ENCODE measurements at regions not wholly inside any gene's neighbourhood (a gene's known extent, or its start where the extent isn't known, plus 50 kb on each side); places are given as distances from the start of the nearest gene placed in this dataset.
"Not testable (repeated sequence)": the region's sequence is repeated elsewhere in the genome, so short reads cannot be mapped to it uniquely, and the experiment has no call there.

DNA sequence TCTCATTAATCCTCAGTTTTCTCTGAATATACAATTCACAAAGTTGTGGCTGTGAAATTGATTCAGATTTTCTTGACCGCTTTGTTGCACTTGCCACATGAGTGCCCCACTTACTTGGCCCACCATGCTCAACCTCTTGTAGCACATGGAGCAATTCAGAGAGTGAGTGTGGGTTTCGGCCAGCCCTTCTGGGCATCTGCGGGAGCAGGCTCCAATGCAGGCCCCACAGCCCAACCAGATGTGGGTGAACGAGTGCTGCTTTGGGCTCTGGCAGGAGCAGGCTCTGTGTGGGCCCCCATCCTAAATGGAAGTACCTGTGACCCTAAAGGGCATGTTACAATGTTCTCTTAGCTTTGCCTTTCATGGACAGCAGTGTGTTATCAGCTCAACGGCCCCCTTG is 2338.6 kb downstream of the LRRC4C start:
- DNase-seq: no peak

DNA sequence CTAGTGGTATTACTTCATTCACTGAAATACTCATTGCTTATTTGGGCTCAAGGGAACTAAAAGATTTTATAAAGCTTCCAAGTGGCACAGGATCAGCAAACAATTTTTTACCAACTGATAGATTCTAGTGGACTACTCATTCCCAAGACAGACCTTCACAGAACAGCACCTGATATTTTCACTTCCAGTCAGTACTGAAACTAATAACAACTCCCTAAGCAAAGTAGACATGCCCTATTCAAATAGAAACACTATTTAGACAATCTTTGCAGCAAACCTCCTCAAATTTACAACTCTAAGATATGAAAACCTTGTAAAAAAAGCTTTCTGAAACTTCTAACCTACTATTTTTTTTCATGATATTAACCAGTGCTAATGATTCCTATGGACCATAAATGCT is 2345.8 kb downstream of the LRRC4C start:
- no peak for DNase-seq

DNA sequence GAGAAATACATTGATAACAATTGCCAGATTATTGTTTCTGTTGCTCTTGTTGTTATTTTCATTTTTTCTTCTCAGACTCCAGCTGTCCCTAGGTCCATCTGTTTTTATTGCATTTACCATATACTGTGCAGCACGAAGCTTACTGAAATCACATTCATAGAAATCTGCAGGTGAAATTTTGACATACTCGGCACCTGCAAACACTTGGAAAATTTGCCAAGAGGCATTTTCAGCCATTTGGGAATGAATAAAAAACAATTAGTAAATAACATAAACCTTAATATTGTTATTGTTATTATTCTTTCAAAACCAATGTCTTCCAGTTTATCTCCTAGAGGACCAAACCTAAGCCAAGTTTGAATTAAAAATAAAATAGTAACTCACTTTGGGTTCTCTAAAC is 2357.2 kb downstream of the LRRC4C start:
- no peak for DNase-seq

DNA sequence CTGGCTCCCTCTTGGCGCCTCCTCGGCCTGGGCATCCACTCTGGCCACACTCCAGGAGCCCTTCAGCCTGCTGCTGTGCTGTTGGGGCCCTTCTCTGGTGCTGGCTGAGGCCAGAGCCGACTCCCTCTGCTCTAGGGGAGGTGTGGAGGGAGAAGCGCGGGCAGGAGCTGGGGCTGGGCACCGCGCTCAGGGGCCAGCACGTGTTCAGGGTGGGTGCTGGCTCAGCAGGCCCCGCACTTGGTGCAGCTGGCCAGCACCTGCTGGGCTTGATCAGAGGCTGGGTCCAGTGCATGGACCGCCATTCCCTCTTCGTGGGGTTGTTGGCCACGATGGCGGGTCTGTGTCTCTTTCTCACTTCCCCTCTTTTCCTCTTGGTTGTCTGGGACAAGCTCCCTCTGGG is 2381.0 kb downstream of the LRRC4C start:
- no peak for DNase-seq

GRCh38 chr11:39037611-39038010 is 2421.8 kb downstream of the LRRC4C start:
- DNase-seq: no peak

DNA sequence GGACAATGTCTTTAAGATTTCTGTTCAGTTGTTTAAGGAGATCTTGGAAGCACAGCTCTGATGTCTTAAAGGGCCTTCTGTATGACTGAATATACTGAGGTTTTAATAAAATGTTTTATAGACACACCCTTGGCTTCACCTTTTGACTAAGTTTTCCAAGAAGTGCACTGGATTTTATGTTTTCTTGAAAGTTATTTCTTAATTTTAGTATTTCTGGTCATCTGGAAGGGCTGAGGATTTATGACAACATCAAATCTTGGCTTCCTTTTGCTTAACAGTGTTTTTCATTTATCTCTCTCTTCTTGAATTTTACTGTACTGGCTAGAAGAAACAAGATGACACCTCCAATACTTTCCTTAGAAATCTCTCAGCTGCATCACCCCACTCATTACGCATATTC is 2423.4 kb downstream of the LRRC4C start:
- no peak for DNase-seq

- no peak for DNase-seq
Observed at GRCh38 chr11:39021539-39021938, 2423.5 kb upstream of the RAG2 start.

DNA sequence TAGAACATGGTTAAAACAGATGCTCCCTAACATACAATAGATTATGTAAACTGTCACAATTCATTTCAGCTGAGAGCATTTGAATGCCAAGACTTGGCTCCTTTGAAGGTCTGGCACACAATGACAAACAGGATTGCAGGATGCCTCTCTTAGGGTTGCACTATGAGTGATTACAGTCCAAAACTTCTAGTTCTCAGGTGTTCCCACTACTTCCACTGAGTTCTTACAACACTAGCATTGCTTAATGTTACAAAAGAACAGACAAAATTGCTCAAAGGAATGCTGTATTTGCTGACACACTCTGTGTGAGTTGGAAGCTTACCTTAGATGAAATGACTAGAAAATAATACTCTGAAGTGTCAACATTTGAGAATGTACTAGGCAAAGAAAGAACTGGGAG is 2413.8 kb upstream of the RAG2 start:
- DNase-seq: no peak

DNA sequence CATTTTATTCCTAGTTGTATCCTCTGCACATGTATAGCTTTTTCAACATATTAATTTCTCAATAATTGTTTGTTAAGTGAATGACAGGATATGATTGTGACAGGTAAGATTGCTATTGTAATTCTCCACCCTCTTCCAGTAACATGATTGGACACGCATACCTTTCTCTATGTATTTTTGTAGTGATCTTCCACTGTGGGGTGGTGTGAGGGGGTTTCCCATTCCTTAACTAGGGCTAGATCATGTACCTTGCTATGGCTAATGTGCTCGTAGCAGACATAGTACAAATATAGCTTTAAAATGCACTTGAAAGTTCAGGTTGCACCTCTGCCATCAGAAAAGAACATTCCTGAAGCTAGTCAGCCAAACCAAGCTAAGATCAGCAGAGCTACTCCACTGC is 2392.8 kb upstream of the RAG2 start:
- no peak for DNase-seq

- no peak for DNase-seq
Observed at GRCh38 chr11:38990139-38990538, 2392.1 kb upstream of the RAG2 start.

DNA sequence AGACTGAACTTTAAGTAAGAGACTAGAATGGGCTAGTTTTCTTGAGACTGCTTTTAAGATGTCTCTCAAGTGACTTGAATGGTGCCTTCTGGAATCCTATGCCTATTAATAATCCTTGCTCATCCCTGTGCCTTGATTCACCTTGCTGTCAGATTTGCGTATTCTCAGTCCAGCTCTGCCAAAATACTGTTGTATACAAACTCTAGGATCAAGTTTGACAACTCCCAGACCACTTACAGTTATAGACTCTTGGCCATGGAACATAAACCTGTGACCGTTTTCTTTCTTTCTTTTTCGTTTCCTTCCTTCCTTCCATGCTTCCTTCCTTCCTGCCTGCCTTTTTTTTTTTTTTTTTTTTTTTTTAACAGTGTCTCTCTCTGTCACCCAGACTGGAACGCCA is 2390.9 kb upstream of the RAG2 start:
- DNase-seq: no peak

GRCh38 chr11:38972220-38972619 is 2374.2 kb upstream of the RAG2 start:
- DNase-seq: no peak

- no peak for DNase-seq
Observed at GRCh38 chr11:38971141-38971540, 2373.1 kb upstream of the RAG2 start.

- DNase-seq: no peak
Observed at GRCh38 chr11:38968951-38969350, 2370.9 kb upstream of the RAG2 start.

- no peak for DNase-seq
Observed at GRCh38 chr11:38952698-38953097, 2354.7 kb upstream of the RAG2 start.

DNA sequence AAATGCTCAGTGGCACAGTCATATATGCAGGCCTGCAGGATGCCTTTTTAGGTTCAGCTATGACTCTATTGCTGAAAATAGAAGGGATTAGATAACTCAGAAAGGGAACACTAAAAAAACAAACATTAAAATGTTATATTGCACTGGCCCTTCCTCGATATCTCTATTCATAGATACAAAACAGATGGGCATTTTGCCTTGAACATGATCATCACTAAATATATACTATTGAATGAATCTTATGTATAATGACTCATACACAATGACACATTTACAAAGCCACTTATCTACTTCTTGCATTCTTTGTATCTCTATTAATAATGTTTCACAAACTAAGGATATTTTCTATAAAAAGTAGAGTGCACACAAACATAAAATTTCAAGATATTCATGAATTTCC is 2352.8 kb upstream of the RAG2 start:
- no peak for DNase-seq

- no peak for DNase-seq
Observed at GRCh38 chr11:38948392-38948791, 2350.4 kb upstream of the RAG2 start.

DNA sequence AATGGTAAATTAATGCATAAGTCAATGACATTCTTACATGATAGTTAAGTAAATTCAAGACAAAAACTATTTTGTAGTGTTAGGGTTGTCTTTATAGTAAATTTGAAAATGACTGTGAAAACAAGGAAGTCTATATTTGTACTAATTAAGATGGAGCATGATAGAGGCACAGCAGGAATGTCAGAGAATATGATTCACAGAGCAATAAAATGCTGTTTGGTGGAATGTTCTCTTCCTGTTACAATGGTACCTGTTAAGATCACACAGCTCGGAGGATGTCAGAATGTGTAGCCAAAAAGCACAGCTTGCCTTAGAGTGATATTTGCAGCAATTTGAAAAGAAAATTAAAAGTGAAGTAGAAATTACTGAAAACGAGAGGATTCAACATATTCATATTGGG is 2339.7 kb upstream of the RAG2 start:
- no peak for DNase-seq

- no peak for DNase-seq
Observed at GRCh38 chr11:38935941-38936340, 2337.9 kb upstream of the RAG2 start.

DNA sequence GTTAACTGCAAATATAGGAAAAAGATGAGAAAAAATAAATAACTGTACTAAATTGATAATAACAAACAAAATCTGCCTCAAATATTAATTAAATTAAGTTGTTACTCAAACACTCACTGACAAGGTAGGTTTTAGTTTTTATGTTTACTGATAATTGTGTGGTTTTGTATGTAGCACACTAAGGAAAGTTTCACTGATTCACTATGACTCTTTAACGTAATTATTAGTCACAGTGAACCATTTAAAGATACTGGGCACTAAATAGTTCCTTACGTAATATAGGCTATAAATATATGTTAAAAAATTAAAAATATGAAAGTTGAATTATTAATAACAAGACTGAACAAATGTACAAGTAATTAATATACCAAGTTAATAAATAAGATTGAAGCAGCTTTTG is 2330.0 kb upstream of the RAG2 start:
- DNase-seq: no peak

- DNase-seq: no peak
Observed at GRCh38 chr11:38924644-38925043, 2326.6 kb upstream of the RAG2 start.

DNA sequence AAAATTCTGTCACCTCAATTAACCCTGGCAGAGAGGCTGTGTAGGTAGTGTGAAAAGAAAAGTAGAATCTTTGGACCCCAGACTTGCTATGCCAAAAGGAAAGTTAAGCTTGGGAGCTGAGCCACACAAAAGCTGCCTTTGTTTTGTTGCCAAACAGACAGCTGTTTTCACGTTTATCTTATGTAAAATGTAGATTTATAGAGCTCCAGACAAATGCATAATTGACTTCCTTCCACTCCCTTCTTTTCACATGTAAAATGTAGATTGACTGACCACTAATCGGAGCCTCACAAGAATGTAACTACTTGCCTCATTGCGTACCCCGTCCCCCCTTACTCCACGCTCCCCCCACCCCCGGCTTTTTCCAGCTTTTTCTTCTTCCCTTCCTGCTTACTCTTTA is 2302.2 kb upstream of the RAG2 start:
- no peak for DNase-seq

GRCh38 chr11:38894201-38894600 is 2296.2 kb upstream of the RAG2 start:
- not testable (repeated sequence) for DNase-seq

GRCh38 chr11:38884145-38884865 is 2286.3 kb upstream of the RAG2 start:
- DNase-seq: no peak

GRCh38 chr11:38867338-38867737 is 2269.3 kb upstream of the RAG2 start:
- no peak for DNase-seq

DNA sequence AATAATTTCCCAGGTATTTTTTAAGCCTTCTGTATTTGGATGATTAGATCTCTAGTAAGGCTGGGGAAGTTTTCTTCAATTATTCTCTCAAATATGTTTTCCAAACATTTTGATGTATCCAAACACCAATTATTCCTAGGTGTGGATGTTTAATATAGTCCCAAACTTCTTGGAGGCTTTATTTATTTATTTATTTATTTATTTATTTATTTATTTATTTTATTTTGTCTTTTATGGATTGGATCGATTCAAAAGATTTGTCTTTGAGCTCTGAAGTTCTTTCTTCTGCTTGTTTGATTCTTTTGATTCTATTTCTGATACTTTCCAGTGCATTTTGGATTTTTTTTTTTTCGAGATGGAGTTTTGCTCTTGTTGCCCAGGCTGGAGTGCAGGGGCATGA is 2267.9 kb upstream of the RAG2 start:
- DNase-seq: no peak

All from NCI-H526 treated with DMSO at 0.1 percent for 48 hours (cell line).